ENCODE measurements at regions not wholly inside any gene's neighbourhood (a gene's known extent, or its start where the extent isn't known, plus 50 kb on each side); places are given as distances from the start of the nearest gene placed in this dataset.
A peak's percentile ranks its signal among the peaks of the same experiment; 100 is the strongest.

DNA sequence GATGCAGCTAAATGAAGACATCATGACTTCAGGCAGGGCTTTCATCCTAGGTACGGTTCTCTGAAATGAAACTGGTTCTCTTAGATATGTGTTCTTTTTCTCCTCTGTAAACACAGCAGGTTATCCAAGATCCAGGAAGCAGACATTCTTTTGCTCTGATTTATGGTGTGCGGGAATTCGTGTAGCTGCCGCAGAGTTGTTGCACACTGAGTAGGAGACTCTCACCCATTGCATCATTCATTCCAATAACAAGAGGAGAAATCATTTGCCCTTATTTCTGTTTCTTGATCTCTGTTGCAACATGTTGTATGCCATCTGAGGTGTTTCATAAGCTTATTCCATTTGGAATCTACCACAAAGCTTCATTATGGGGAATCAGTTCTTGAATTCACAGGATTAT lies 133.6 kb upstream of the VCX2 start:
- Mint-ChIP-seq H3K27me3 (ENCODE audit: low read depth, poor library complexity) (no peaks in the 10 kb centered on the region), H3K36me3 (ENCODE audit: low read depth) (no peaks in the 10 kb centered on the region), H3K27ac (no peak overlapping the region), H3K9me3 (peaks cover 7% of the 10 kb centered on the region), H3K4me1 (peaks cover 10% of the 10 kb centered on the region), H3K4me3 (no peak overlapping the region)
- TF ChIP-seq, protein P1, sequence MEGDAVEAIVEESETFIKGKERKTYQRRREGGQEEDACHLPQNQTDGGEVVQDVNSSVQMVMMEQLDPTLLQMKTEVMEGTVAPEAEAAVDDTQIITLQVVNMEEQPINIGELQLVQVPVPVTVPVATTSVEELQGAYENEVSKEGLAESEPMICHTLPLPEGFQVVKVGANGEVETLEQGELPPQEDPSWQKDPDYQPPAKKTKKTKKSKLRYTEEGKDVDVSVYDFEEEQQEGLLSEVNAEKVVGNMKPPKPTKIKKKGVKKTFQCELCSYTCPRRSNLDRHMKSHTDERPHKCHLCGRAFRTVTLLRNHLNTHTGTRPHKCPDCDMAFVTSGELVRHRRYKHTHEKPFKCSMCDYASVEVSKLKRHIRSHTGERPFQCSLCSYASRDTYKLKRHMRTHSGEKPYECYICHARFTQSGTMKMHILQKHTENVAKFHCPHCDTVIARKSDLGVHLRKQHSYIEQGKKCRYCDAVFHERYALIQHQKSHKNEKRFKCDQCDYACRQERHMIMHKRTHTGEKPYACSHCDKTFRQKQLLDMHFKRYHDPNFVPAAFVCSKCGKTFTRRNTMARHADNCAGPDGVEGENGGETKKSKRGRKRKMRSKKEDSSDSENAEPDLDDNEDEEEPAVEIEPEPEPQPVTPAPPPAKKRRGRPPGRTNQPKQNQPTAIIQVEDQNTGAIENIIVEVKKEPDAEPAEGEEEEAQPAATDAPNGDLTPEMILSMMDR (IDR thresholded peaks at IDR 0.05): no peak
- no peak for DNase-seq

DNA sequence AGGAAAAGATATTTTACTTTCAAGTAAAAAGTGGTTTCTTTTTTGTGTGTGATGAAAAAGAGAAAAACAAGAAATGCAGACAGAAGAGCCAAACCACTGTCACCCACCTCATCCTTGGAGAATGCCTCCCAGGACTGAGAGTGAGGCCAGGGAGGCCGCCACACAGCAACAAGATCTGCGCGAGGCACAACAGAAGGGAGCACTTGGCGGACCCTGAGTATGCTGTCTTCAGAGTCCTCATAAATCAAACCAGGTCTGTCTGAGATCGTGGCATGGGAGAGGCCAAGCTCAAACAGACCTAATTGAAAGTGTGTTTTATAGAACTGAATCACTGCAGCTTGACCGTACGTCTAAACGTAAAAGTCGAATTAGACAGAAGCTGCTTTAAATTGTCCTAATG lies 134.3 kb upstream of the VCX2 start:
- DNase-seq: peak; percentile 6
- Mint-ChIP-seq H3K27me3 (ENCODE audit: low read depth, poor library complexity) (no peaks in the 10 kb centered on the region), H3K4me3 (no peak overlapping the region), H3K36me3 (ENCODE audit: low read depth) (no peaks in the 10 kb centered on the region), H3K27ac (no peak overlapping the region), H3K9me3 (peaks cover 7% of the 10 kb centered on the region), H3K4me1 (peaks cover 10% of the 10 kb centered on the region)
- TF ChIP-seq, protein P1 (IDR thresholded peaks at IDR 0.05): no peak

DNA sequence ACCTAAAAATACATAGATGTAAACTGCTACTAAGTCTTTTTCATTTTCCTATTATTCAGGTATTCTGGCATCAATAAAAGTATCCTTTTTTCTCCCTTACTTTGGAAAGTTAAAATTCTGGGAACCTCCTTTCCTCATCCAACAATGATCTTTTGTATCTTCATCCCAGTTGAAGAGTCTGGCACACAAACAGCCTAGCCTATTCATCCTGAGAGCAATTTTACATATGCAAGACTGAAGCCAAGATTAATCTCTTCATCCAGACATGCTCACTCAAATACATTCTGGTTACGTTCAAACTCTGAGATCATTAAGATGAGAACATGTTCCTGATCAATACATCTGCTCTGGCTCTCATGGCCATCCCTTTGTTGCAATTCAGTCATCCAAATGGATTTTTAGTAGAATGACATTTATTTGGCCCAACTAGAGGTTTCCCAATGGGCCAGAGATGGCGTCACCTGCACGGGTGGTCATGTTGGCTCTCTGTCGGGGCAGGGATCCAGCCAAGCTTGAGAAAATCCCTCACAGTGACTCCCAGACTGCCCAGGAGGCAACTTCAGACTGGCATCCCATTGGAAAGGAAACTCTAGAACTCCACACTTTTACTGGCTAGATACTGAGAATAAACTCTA lies 135.3 kb upstream of the VCX2 start:
- H3K27me3 Mint-ChIP-seq (ENCODE audit: low read depth, poor library complexity): no peaks in the 10 kb centered on the region
- H3K9me3 Mint-ChIP-seq: peaks cover 7% of the 10 kb centered on the region
- H3K4me3 Mint-ChIP-seq: no peak overlapping the region
- TF ChIP-seq, protein P1 (IDR thresholded peaks at IDR 0.05): no peak
- H3K4me1 Mint-ChIP-seq: peaks cover 10% of the 10 kb centered on the region
- H3K36me3 Mint-ChIP-seq (ENCODE audit: low read depth): no peaks in the 10 kb centered on the region
- no peak overlapping the region for H3K27ac Mint-ChIP-seq
- no peak for DNase-seq

DNA sequence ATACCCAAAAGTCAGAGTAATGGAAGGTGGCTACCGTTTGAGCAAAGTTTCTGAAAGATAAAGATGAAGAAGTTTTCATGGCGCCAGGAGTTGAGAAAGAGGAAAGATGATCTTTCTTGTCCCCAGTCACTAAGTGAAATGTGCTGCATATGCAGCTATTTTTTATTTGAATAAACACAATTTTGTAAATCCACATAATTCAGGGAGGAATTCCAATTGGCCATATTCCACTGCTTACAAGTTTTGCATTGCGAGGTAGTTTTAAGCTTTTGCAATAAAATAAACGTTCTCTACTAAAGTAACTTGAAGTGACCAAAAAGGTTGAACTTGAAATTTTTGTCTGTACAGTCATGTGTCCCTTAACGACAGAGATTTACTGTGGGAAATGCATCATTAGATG lies 139.3 kb upstream of the VCX2 start:
- TF ChIP-seq, protein P1 (IDR thresholded peaks at IDR 0.05): no peak
- Mint-ChIP-seq H3K9me3 (peaks cover 7% of the 10 kb centered on the region), H3K27me3 (ENCODE audit: low read depth, poor library complexity) (no peaks in the 10 kb centered on the region), H3K4me1 (peaks cover under 1% of the 10 kb centered on the region), H3K4me3 (no peak overlapping the region), H3K36me3 (ENCODE audit: low read depth) (no peaks in the 10 kb centered on the region), H3K27ac (no peak overlapping the region)
- DNase-seq: no peak

DNA sequence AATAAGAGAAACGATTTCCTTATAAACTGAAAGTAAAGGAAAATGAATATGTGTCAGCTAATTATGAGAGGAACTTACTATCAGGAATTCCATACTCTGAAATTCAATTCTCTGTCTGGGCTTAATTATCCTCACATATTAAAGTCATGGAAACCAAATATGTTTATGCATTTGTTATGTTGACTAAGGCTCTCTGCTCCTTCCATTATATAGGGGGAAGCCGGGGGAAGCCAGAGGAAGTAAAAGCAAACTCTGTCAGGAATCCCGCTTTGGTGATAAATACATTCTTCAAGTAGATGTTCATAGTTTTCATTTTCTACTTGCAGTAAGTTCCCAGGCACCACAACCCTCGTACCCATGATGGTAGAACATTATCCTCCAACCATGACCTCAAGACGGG lies 142.8 kb upstream of the VCX2 start:
- H3K27me3 Mint-ChIP-seq (ENCODE audit: low read depth, poor library complexity): no peaks in the 10 kb centered on the region
- DNase-seq: no peak
- no peaks in the 10 kb centered on the region for H3K4me1 Mint-ChIP-seq
- TF ChIP-seq, protein P1 (IDR thresholded peaks at IDR 0.05): no peak
- H3K27ac Mint-ChIP-seq: no peak overlapping the region
- no peaks in the 10 kb centered on the region for H3K36me3 Mint-ChIP-seq (ENCODE audit: low read depth)
- no peak overlapping the region for H3K4me3 Mint-ChIP-seq
- no peaks in the 10 kb centered on the region for H3K9me3 Mint-ChIP-seq

DNA sequence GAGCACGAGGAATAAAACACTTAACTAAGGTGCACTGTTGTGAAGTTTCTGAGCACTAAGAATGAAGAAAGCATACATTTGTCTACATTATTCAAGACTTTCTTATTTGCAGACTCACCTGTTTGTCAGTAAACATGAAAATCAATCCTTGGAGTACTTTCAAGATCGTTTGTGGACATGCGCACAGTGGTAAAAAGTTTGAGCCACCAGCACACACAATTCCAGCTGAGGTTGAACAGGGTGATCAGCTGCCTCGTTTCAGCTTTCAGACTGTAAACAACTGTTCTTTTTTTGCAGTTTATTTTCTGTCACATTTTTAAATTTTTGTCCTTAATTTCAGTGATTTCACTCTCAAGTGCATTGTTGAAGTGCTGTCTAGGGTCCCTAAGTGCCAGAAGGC lies 143.8 kb upstream of the VCX2 start:
- H3K4me1 Mint-ChIP-seq: no peaks in the 10 kb centered on the region
- H3K9me3 Mint-ChIP-seq: no peaks in the 10 kb centered on the region
- TF ChIP-seq, protein P1 (IDR thresholded peaks at IDR 0.05): no peak
- no peaks in the 10 kb centered on the region for H3K27me3 Mint-ChIP-seq (ENCODE audit: low read depth, poor library complexity)
- H3K4me3 Mint-ChIP-seq: no peak overlapping the region
- H3K27ac Mint-ChIP-seq: no peak overlapping the region
- DNase-seq: no peak
- H3K36me3 Mint-ChIP-seq (ENCODE audit: low read depth): no peaks in the 10 kb centered on the region
